ENCODE measurements at regions not wholly inside any gene's neighbourhood (a gene's known extent, or its start where the extent isn't known, plus 50 kb on each side); places are given as distances from the start of the nearest gene placed in this dataset.

DNA sequence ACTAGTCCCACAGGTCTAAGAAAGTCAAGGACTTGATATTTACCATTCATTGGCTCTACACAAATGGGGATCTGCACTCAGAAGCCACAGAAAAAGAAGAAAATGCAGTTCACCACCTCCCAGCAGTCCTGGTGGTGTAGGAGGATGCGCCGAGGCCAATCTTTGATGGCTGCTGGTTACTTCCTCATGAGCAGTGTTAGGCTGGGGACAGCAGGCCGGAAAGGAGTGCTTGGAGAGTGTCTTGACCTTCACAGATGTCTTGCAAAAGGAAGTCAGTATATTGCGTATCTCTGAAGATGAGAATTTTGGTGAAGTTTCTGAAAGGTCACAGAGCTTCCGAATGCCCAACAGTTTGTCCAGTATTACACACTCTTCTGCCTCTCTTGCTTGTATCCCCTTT is 597.0 kb downstream of the EBF1 start:
- TF ChIP-seq, protein P1, sequence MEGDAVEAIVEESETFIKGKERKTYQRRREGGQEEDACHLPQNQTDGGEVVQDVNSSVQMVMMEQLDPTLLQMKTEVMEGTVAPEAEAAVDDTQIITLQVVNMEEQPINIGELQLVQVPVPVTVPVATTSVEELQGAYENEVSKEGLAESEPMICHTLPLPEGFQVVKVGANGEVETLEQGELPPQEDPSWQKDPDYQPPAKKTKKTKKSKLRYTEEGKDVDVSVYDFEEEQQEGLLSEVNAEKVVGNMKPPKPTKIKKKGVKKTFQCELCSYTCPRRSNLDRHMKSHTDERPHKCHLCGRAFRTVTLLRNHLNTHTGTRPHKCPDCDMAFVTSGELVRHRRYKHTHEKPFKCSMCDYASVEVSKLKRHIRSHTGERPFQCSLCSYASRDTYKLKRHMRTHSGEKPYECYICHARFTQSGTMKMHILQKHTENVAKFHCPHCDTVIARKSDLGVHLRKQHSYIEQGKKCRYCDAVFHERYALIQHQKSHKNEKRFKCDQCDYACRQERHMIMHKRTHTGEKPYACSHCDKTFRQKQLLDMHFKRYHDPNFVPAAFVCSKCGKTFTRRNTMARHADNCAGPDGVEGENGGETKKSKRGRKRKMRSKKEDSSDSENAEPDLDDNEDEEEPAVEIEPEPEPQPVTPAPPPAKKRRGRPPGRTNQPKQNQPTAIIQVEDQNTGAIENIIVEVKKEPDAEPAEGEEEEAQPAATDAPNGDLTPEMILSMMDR (conservative IDR thresholded peaks at IDR 0.05 in 1 of 2, IDR thresholded peaks at IDR 0.05 in 1 of 2; ENCODE audit: low read depth in 1 of 2, low read length in 2 of 2) = no peak
- TF ChIP-seq EZH2 (IDR thresholded peaks at IDR 0.05; ENCODE audit: low read length, missing control alignments) = no peak
